ENCODE measurements at regions not wholly inside any gene's neighbourhood (a gene's known extent, or its start where the extent isn't known, plus 50 kb on each side); places are given as distances from the start of the nearest gene placed in this dataset.
A peak's percentile ranks its signal among the peaks of the same experiment; 100 is the strongest.

- TF ChIP-seq, protein P1, sequence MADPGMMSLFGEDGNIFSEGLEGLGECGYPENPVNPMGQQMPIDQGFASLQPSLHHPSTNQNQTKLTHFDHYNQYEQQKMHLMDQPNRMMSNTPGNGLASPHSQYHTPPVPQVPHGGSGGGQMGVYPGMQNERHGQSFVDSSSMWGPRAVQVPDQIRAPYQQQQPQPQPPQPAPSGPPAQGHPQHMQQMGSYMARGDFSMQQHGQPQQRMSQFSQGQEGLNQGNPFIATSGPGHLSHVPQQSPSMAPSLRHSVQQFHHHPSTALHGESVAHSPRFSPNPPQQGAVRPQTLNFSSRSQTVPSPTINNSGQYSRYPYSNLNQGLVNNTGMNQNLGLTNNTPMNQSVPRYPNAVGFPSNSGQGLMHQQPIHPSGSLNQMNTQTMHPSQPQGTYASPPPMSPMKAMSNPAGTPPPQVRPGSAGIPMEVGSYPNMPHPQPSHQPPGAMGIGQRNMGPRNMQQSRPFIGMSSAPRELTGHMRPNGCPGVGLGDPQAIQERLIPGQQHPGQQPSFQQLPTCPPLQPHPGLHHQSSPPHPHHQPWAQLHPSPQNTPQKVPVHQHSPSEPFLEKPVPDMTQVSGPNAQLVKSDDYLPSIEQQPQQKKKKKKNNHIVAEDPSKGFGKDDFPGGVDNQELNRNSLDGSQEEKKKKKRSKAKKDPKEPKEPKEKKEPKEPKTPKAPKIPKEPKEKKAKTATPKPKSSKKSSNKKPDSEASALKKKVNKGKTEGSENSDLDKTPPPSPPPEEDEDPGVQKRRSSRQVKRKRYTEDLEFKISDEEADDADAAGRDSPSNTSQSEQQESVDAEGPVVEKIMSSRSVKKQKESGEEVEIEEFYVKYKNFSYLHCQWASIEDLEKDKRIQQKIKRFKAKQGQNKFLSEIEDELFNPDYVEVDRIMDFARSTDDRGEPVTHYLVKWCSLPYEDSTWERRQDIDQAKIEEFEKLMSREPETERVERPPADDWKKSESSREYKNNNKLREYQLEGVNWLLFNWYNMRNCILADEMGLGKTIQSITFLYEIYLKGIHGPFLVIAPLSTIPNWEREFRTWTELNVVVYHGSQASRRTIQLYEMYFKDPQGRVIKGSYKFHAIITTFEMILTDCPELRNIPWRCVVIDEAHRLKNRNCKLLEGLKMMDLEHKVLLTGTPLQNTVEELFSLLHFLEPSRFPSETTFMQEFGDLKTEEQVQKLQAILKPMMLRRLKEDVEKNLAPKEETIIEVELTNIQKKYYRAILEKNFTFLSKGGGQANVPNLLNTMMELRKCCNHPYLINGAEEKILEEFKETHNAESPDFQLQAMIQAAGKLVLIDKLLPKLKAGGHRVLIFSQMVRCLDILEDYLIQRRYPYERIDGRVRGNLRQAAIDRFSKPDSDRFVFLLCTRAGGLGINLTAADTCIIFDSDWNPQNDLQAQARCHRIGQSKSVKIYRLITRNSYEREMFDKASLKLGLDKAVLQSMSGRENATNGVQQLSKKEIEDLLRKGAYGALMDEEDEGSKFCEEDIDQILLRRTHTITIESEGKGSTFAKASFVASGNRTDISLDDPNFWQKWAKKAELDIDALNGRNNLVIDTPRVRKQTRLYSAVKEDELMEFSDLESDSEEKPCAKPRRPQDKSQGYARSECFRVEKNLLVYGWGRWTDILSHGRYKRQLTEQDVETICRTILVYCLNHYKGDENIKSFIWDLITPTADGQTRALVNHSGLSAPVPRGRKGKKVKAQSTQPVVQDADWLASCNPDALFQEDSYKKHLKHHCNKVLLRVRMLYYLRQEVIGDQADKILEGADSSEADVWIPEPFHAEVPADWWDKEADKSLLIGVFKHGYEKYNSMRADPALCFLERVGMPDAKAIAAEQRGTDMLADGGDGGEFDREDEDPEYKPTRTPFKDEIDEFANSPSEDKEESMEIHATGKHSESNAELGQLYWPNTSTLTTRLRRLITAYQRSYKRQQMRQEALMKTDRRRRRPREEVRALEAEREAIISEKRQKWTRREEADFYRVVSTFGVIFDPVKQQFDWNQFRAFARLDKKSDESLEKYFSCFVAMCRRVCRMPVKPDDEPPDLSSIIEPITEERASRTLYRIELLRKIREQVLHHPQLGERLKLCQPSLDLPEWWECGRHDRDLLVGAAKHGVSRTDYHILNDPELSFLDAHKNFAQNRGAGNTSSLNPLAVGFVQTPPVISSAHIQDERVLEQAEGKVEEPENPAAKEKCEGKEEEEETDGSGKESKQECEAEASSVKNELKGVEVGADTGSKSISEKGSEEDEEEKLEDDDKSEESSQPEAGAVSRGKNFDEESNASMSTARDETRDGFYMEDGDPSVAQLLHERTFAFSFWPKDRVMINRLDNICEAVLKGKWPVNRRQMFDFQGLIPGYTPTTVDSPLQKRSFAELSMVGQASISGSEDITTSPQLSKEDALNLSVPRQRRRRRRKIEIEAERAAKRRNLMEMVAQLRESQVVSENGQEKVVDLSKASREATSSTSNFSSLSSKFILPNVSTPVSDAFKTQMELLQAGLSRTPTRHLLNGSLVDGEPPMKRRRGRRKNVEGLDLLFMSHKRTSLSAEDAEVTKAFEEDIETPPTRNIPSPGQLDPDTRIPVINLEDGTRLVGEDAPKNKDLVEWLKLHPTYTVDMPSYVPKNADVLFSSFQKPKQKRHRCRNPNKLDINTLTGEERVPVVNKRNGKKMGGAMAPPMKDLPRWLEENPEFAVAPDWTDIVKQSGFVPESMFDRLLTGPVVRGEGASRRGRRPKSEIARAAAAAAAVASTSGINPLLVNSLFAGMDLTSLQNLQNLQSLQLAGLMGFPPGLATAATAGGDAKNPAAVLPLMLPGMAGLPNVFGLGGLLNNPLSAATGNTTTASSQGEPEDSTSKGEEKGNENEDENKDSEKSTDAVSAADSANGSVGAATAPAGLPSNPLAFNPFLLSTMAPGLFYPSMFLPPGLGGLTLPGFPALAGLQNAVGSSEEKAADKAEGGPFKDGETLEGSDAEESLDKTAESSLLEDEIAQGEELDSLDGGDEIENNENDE (IDR thresholded peaks at IDR 0.05; ENCODE audit: insufficient replicate concordance, low read length), result peak; percentile 96
- TF ChIP-seq ASH2L (IDR thresholded peaks at IDR 0.05; ENCODE audit: low read length) (no peak), BACH1 (IDR thresholded peaks at IDR 0.05; ENCODE audit: low read length) (no peak), CTBP2 (IDR thresholded peaks at IDR 0.05; ENCODE audit: borderline replicate concordance, insufficient read depth, insufficient read length, low read length) (no peak)
These were observed 483.0 kb downstream of the KDM4C start (continued) for GRCh38 chr9:7240569-7241311.

All from H1 (cell line).